ENCODE measurements at regions not wholly inside any gene's neighbourhood (a gene's known extent, or its start where the extent isn't known, plus 50 kb on each side); places are given as distances from the start of the nearest gene placed in this dataset.

DNA sequence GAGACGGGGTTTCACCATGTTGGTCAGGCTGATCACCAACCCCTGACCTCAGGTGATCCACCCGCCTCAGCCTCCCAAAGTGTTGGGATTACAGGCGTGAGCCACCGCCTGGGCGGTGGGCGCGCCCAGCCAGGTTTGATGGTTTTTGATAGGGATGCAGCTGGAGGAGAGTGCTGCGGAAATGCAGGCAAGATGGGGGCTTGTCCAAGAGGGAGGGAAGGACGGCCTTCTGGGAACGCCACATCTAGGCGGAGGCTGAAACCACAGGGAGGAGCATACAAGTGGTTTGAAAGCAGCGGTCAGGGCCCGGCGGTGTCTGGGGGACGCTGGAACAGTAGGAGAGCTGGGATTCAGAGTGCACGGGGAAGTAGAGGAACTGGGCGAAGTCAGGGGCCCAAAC is 134.6 kb downstream of the VRK1 start:
- no peak overlapping the region for H3K4me3 ChIP-seq (ENCODE audit: low read depth, low read length)
- TF ChIP-seq, protein P1, sequence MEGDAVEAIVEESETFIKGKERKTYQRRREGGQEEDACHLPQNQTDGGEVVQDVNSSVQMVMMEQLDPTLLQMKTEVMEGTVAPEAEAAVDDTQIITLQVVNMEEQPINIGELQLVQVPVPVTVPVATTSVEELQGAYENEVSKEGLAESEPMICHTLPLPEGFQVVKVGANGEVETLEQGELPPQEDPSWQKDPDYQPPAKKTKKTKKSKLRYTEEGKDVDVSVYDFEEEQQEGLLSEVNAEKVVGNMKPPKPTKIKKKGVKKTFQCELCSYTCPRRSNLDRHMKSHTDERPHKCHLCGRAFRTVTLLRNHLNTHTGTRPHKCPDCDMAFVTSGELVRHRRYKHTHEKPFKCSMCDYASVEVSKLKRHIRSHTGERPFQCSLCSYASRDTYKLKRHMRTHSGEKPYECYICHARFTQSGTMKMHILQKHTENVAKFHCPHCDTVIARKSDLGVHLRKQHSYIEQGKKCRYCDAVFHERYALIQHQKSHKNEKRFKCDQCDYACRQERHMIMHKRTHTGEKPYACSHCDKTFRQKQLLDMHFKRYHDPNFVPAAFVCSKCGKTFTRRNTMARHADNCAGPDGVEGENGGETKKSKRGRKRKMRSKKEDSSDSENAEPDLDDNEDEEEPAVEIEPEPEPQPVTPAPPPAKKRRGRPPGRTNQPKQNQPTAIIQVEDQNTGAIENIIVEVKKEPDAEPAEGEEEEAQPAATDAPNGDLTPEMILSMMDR (conservative IDR thresholded peaks at IDR 0.05; ENCODE audit: low read depth, low read length), result no peak
- DNase-seq (ENCODE audit: low read depth), result no peak

DNA sequence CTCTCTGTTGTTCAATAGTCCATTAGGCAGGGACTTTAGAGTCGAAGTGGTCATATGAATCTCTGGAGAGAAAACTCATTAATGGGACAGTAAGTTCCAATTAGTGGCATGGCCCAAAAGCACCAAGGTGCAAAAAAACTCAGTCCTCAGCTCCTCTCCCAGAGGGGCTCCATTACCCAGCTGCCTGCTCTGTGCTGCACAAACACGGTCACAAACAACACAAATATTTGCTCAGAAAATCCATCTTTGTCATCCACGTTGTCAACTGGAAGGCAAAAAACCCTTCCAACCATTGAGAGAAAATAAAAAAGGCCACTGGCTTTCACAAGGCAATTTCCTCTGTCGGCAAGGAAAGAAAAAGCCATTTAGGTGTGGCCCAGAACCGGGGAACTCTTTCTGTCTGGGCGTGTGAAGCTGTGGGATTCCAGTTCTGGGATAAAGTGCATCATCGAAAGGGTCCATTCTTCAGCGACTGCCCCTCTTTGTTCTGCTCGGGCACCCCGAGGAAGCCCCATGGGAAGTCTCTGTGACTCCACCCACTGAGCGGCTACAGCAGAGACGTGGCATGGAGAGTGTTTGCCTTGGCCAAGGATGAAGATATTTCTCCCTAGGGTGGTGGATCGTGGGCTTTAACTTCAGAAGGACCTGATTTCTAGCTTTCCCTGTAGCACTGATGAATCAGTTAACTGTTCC is 137.6 kb downstream of the VRK1 start:
- no peak for DNase-seq (ENCODE audit: low read depth)
- TF ChIP-seq, protein P1 (conservative IDR thresholded peaks at IDR 0.05; ENCODE audit: low read depth, low read length), result no peak
- no peak overlapping the region for H3K4me3 ChIP-seq (ENCODE audit: low read depth, low read length)

DNA sequence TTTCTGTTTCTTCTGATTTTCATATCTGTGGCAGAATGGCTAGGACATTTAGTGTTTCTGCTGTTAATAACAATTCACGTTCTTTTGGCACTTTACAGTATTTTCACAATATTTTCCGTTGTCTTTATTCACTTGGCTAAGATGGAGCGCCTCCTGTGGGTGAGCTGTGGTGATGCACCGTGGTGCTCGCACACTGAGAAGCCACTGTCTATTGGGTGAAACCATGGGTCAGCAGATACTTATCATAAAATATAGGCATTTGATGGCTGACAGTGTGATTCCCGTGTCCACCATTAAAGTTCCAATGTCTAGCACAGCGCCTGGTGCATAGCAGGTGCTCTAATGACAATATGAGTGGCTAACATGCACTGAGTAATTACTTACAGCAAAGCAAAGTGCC is 141.8 kb downstream of the VRK1 start:
- H3K4me3 ChIP-seq (ENCODE audit: low read depth, low read length), result no peak overlapping the region
- DNase-seq (ENCODE audit: low read depth), result no peak
- TF ChIP-seq, protein P1 (conservative IDR thresholded peaks at IDR 0.05; ENCODE audit: low read depth, low read length), result peak; percentile 23

DNA sequence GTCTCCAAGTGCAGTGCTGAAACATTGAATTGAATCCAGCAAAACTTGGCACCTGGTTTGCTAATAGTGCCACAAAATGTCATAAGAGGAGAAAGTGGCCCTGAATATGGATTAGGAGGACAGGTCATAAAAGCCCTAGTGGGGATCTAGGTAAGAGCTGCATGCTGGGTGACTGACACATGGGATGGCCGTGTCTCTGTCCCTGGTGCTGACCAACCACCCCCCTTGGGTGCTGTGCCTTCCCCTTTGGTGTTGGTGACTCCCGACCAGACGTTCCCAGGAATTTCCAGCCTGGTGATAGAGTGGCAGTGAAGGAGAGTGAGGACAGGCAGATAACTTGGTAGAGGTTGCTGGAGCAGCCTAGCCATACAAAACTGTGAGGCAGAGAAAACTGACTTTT is 142.8 kb downstream of the VRK1 start:
- no peak overlapping the region for H3K4me3 ChIP-seq (ENCODE audit: low read depth, low read length)
- DNase-seq (ENCODE audit: low read depth), result no peak
- TF ChIP-seq, protein P1 (conservative IDR thresholded peaks at IDR 0.05; ENCODE audit: low read depth, low read length), result no peak

DNA sequence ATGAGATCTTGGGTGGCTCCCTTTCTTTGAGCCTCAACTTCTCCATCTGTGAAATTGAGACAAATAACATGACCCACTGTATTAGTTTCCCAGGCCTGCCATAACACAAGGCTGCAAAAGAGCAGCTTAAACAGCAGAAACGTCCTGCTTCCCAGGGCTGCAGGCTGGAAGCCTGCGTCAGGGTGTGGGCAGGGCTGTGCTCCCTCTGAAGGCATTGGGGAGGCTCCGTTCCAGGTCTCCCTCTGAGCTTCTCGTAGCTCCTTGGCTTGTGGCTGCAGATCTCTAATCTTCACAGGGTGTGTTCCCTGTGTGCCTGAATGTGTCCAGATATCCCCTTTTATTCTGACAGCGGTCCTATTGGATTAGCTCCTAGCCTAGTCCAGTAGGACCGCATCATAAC is 147.1 kb downstream of the VRK1 start:
- TF ChIP-seq, protein P1 (conservative IDR thresholded peaks at IDR 0.05; ENCODE audit: low read depth, low read length), result no peak
- no peak overlapping the region for H3K4me3 ChIP-seq (ENCODE audit: low read depth, low read length)
- no peak for DNase-seq (ENCODE audit: low read depth)

DNA sequence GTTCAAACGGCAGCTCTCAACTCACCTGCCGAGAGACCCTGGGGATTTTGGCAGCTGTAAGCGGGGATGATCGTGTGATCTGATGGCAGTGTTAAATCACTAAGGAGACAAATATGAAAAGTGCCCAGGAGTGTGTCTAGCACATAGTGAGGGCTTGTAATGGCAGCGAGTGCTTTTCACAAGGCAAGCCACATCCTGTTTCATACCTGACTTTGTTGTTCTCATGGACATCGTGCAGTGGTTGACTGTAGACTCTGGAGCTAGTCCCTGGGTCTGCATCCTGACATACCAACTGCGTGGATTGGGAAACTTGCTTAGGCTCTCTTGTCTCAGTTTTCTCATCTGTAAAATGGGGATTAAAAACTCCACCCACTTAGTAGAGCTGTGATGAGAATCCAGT is 148.5 kb downstream of the VRK1 start:
- TF ChIP-seq, protein P1 (conservative IDR thresholded peaks at IDR 0.05; ENCODE audit: low read depth, low read length), result no peak
- H3K4me3 ChIP-seq (ENCODE audit: low read depth, low read length), result no peak overlapping the region
- DNase-seq (ENCODE audit: low read depth), result no peak

DNA sequence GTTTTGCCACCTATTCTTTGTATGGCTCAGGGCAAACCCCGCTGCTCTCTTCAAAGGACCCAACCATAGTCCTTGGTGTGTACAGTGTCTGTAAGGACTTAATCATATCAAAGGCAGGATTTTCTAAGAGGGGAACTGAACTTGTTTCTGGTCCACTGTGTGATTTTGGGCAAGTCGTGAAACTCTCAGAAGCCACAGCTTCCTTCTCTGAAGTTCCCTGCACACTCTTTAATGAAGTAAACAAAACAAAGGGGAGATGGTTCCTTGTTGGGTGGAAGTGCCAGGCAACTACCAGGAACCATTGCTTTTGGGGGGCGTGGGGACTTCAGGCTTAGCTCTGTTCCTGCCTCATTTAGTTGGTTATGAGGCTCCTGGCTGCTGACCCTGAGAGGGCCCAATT is 152.4 kb downstream of the VRK1 start:
- no peak overlapping the region for H3K4me3 ChIP-seq (ENCODE audit: low read depth, low read length)
- TF ChIP-seq, protein P1 (conservative IDR thresholded peaks at IDR 0.05; ENCODE audit: low read depth, low read length), result no peak
- no peak for DNase-seq (ENCODE audit: low read depth)

All from choroid plexus epithelial cell (primary cell).